Kidney epithelial cell (primary cell): ENCODE measurements at regions not wholly inside any gene's neighbourhood (a gene's known extent, or its start where the extent isn't known, plus 50 kb on each side); places are given as distances from the start of the nearest gene placed in this dataset.

Experiments
- DNase-seq: peaks from one replicate; pipeline ENCODE4 v3.0.0-alpha.2; 2010; ENCODE audit warnings: low read depth
- H3K27me3 ChIP-seq: 2 replicates; pipeline ENCODE4 v1.6.0; 2011; ENCODE audit warnings: low read length; ENCODE audit not compliant: control insufficient read depth, insufficient read depth
- H3K36me3 ChIP-seq: 2 replicates; pipeline ENCODE4 v1.5.1; 2011; ENCODE audit warnings: low read length; ENCODE audit not compliant: control insufficient read depth, insufficient read depth
- H3K4me3 ChIP-seq: 2 replicates; pipeline ENCODE4 v1.5.1; 2011; ENCODE audit warnings: low read depth, mild to moderate bottlenecking, control low read depth, low read length
- CTCF ChIP-seq: IDR thresholded peaks from 2 replicates; pipeline ENCODE4 v1.5.1; 2011; ENCODE audit warnings: mild to moderate bottlenecking, moderate library complexity, low read length, control low read depth, inconsistent platforms; ENCODE audit not compliant: insufficient read depth, poor library complexity, severe bottlenecking

- no peaks in the 10 kb centered on the region for H3K36me3 ChIP-seq
- H3K4me3 ChIP-seq = no peak overlapping the region
- no peak for TF ChIP-seq CTCF
- H3K27me3 ChIP-seq = no peaks in the 10 kb centered on the region
- no peak for DNase-seq
These were observed 83.5 kb upstream of the FHIT start for GRCh38 chr3:61334783-61335182.

- no peak for DNase-seq
These were observed 89.7 kb upstream of the FHIT start for GRCh38 chr3:61340931-61341461.

GRCh38 chr3:61343543-61343942, 92.3 kb upstream of the FHIT start:
- no peak for TF ChIP-seq CTCF
- DNase-seq = no peak
- no peak overlapping the region for H3K4me3 ChIP-seq
- no peaks in the 10 kb centered on the region for H3K27me3 ChIP-seq
- no peaks in the 10 kb centered on the region for H3K36me3 ChIP-seq

More at GRCh38 chr3:61340931-61341461, 89.7 kb upstream of the FHIT start:
- TF ChIP-seq CTCF = no peak
- Histone ChIP-seq H3K36me3 (no peaks in the 10 kb centered on the region), H3K4me3 (no peak overlapping the region), H3K27me3 (no peaks in the 10 kb centered on the region)

GRCh38 chr3:61345020-61345419, 93.8 kb upstream of the FHIT start:
- DNase-seq = no peak
- Histone ChIP-seq H3K4me3 (no peak overlapping the region), H3K36me3 (no peaks in the 10 kb centered on the region), H3K27me3 (no peaks in the 10 kb centered on the region)
- no peak for TF ChIP-seq CTCF

GRCh38 chr3:61347981-61348380, 96.7 kb upstream of the FHIT start:
- H3K27me3 ChIP-seq = no peaks in the 10 kb centered on the region
- TF ChIP-seq CTCF = no peak
- H3K36me3 ChIP-seq = no peaks in the 10 kb centered on the region
- no peak for DNase-seq
- no peak overlapping the region for H3K4me3 ChIP-seq

GRCh38 chr3:61349717-61350116, 98.5 kb upstream of the FHIT start:
- no peaks in the 10 kb centered on the region for H3K36me3 ChIP-seq
- no peak for TF ChIP-seq CTCF
- no peak overlapping the region for H3K4me3 ChIP-seq
- DNase-seq = no peak
- no peaks in the 10 kb centered on the region for H3K27me3 ChIP-seq
